Pancreas (tissue), 10 donors: ENCODE measurements at regions not wholly inside any gene's neighbourhood (a gene's known extent, or its start where the extent isn't known, plus 50 kb on each side); places are given as distances from the start of the nearest gene placed in this dataset.
"Not testable (repeated sequence)": the region's sequence is repeated elsewhere in the genome, so short reads cannot be mapped to it uniquely, and the experiment has no call there.

Experiments used
- ATAC-seq, 4 donors: fragments of 200-7000 bp; cut with Tn5 transposase; one replicate each; pipeline versions ENCODE4 v1.8.0 to v1.9.1; 2020; ENCODE audit warnings: mild to moderate bottlenecking in 4 of 4, moderate library complexity in 4 of 4
- DNase-seq, 6 donors: peaks; one replicate each; pipeline ENCODE4 v3.0.0-alpha.2; 2020
- FAIRE-seq: peaks from 2 replicates; lab custom pipeline; 2012; peaks lifted over from hg19 to GRCh38; lab: Jason Lieb, UNC
- H3K27ac ChIP-seq, 4 donors: fragments of 200-600 bp; sonication (generic); 1 replicate in 3 of 4; 2 replicates in 1 of 4; pipeline versions ENCODE4 v1.5.0 to v1.8.0; 2020
- H3K27me3 ChIP-seq, 4 donors: fragments of 200-600 bp; one replicate each; pipeline ENCODE4 v1.8.0; 2021
- H3K36me3 ChIP-seq, 3 donors: fragments of 200-600 bp; sonication (generic) in 1 of 3; one replicate each; pipeline versions ENCODE4 v1.5.0 to v1.8.0; 2020 to 2021
- H3K4me1 ChIP-seq, 3 donors: fragments of 200-600 bp; one replicate each; pipeline ENCODE4 v1.8.0; 2021
- H3K4me3 ChIP-seq, 4 donors: fragments of 200-600 bp; sonication (generic) in 2 of 4; one replicate each; pipeline versions ENCODE4 v1.5.0 to v1.8.0; 2020 to 2021
- H3K9me3 ChIP-seq, 4 donors: fragments of 200-600 bp; one replicate each; pipeline ENCODE4 v1.8.0; 2021
- CTCF ChIP-seq, 4 donors: fragments of 200-600 bp; sonication (generic) in 3 of 4; IDR thresholded peaks; one replicate each; pipeline versions ENCODE4 v1.5.0 to v1.8.0; 2021; ENCODE audit warnings: antibody characterized with exemption in 4 of 4
- WGBS, 2 donors: extraction: QIAGEN DNeasy Blood & Tissue Kit; methylation state at CpG; one replicate each; pipeline ENCODE4 v1.1.7; 2013; 5-methylcytosine and 5-hydroxymethylcytosine counted together
- intact Hi-C, 3 donors: fragments of 100-400 bp; cut with DNase I; formaldehyde crosslinking; loops; one replicate each; pipeline versions ENCODE4 v1.11.1 to v1.14.2; 2022
- donor health status: healthy with polysubstance abuse.
- donor health status: DM: no; HTN: no; CAD: no; lungs with moderate emphysema.
- donor health status: DM: no; HTN: no; CAD: no.
- donor health status: control.
- donor health status: control.
- donor health status: Bipolar disorder and iron deficiency.
- donor health status: DM: yes; HTN: yes; CAD: no.
- donor health status: DM: no; HTN: no; CAD: no.
- donor health status: DM: no; HTN: no; CAD: no.
- donor health status: DM: yes; HTN: yes; CAD: no.

GRCh38 chr3:118533676-118534075, 501.0 kb downstream of the IGSF11 start:
- Histone ChIP-seq H3K4me3 (no peak overlapping the region), H3K4me1 (no peaks in the 10 kb centered on the region), H3K27ac (no peak overlapping the region), H3K27me3 (no peaks in the 10 kb centered on the region), H3K36me3 (no peaks in the 10 kb centered on the region), H3K9me3 (no peaks in the 10 kb centered on the region)
- DNase-seq (no peak), ATAC-seq (no peak), FAIRE-seq (no peak)
- WGBS, 2 donors: 20 to 27% methylated on average over 1 of the region's 1 CpG
- TF ChIP-seq CTCF (IDR thresholded peaks at IDR 0.05): no peak
- intact Hi-C loops: no loop called here

- WGBS, 2 donors: 13 to 17% methylated on average over 2 of the region's 2 CpGs
- intact Hi-C loops: no loop called here
- no peak for FAIRE-seq
- Histone ChIP-seq H3K4me1 (no peaks in the 10 kb centered on the region), H3K27ac (no peak overlapping the region), H3K9me3 (no peaks in the 10 kb centered on the region), H3K4me3 (no peak overlapping the region), H3K36me3 (no peaks in the 10 kb centered on the region), H3K27me3 (no peaks in the 10 kb centered on the region)
- no peak for ATAC-seq
- TF ChIP-seq CTCF (IDR thresholded peaks at IDR 0.05): no peak
- DNase-seq: no peak
Measured at GRCh38 chr3:118534519-118534918, 500.1 kb downstream of the IGSF11 start.

- TF ChIP-seq CTCF (IDR thresholded peaks at IDR 0.05): no peak
- no peak overlapping the region for H3K27ac ChIP-seq
- 60 to 71% methylated on average over 3 of the region's 3 CpGs for WGBS, 2 donors
- intact Hi-C loops: no loop called here
- H3K4me1 ChIP-seq: no peaks in the 10 kb centered on the region
- no peaks in the 10 kb centered on the region for H3K9me3 ChIP-seq
- no peak overlapping the region for H3K4me3 ChIP-seq
- DNase-seq (no peak), FAIRE-seq (no peak), ATAC-seq (no peak)
- H3K36me3 ChIP-seq: no peaks in the 10 kb centered on the region
- H3K27me3 ChIP-seq: no peaks in the 10 kb centered on the region
Measured at GRCh38 chr3:118536764-118537163, 497.9 kb downstream of the IGSF11 start.

GRCh38 chr3:118537454-118537853, 497.2 kb downstream of the IGSF11 start:
- H3K27ac ChIP-seq: no peak overlapping the region
- H3K36me3 ChIP-seq: no peaks in the 10 kb centered on the region
- no peaks in the 10 kb centered on the region for H3K4me1 ChIP-seq
- DNase-seq: no peak
- TF ChIP-seq CTCF (IDR thresholded peaks at IDR 0.05): no peak
- no peak overlapping the region for H3K4me3 ChIP-seq
- FAIRE-seq: no peak
- no peaks in the 10 kb centered on the region for H3K27me3 ChIP-seq
- no peak for ATAC-seq
- H3K9me3 ChIP-seq: no peaks in the 10 kb centered on the region
- 85 to 89% methylated on average over 2 of the region's 2 CpGs for WGBS, 2 donors
- intact Hi-C loops: no loop called here

GRCh38 chr3:118538187-118538586, 496.5 kb downstream of the IGSF11 start:
- H3K9me3 ChIP-seq: no peaks in the 10 kb centered on the region
- no peak for DNase-seq
- H3K4me3 ChIP-seq: no peak overlapping the region
- FAIRE-seq: no peak
- H3K27me3 ChIP-seq: no peaks in the 10 kb centered on the region
- no peak for ATAC-seq
- intact Hi-C loops: no loop called here
- TF ChIP-seq CTCF (IDR thresholded peaks at IDR 0.05): no peak
- H3K36me3 ChIP-seq: no peaks in the 10 kb centered on the region
- no peak overlapping the region for H3K27ac ChIP-seq
- 96 to 100% methylated on average over 1 of the region's 1 CpG for WGBS, 2 donors
- H3K4me1 ChIP-seq: no peaks in the 10 kb centered on the region

GRCh38 chr3:118539820-118540447, 494.7 kb downstream of the IGSF11 start:
- ATAC-seq: not testable (repeated sequence)
- WGBS, 2 donors: 50 to 51% methylated on average over 13 of the region's 13 CpGs

GRCh38 chr3:118540448-118540821, 494.2 kb downstream of the IGSF11 start:
- H3K27ac ChIP-seq, FAIRE-seq, ATAC-seq, H3K4me1 ChIP-seq, H3K9me3 ChIP-seq, DNase-seq, H3K36me3 ChIP-seq, intact Hi-C loops, H3K27me3 ChIP-seq, H3K4me3 ChIP-seq: not testable (repeated sequence)
- WGBS, 2 donors: 28 to 32% methylated on average over 5 of the region's 5 CpGs

More at GRCh38 chr3:118539820-118540447, 494.7 kb downstream of the IGSF11 start:
- DNase-seq, H3K27ac ChIP-seq, H3K4me3 ChIP-seq, H3K36me3 ChIP-seq, H3K27me3 ChIP-seq, H3K4me1 ChIP-seq, FAIRE-seq, H3K9me3 ChIP-seq, intact Hi-C loops: not testable (repeated sequence)
